ENCODE measurements at regions not wholly inside any gene's neighbourhood (a gene's known extent, or its start where the extent isn't known, plus 50 kb on each side); places are given as distances from the start of the nearest gene placed in this dataset.

- ChIA-PET POLR2A (no interaction called here), CTCF (no interaction called here)
- ATAC-seq (no peak), DNase-seq (no peak)
- no peaks in the 10 kb centered on the region for H3K4me1 ChIP-seq (ENCODE audit: control insufficient read depth in 2 of 2, insufficient read depth in 2 of 2, low read length in 2 of 2)
- Mint-ChIP-seq H3K36me3 (peaks cover 14 to 49% (median 36%) of the 10 kb centered on the region in 5 donors), H3K4me1 (peaks cover 0 to 19% (median 7%) of the 10 kb centered on the region in 7 donors), H3K9me3 (no peaks in the 10 kb centered on the region), H3K27ac (peak overlapping the region in 1 of 9 donors; percentile 7), H3K27me3 (no peaks in the 10 kb centered on the region), H3K4me3 (no peak overlapping the region)
- H3K27ac ChIP-seq (ENCODE audit: low read depth, low read length), result no peak overlapping the region
- H3K27me3 ChIP-seq (ENCODE audit: control insufficient read depth in 2 of 2, insufficient read depth in 2 of 2, low read length in 2 of 2), result no peaks in the 10 kb centered on the region
- H3K9me3 ChIP-seq (ENCODE audit: control insufficient read depth in 2 of 3, low read length in 3 of 3), result no peaks in the 10 kb centered on the region
- peaks cover 0 to 47% (median 0%) of the 10 kb centered on the region in 3 experiments for H3K36me3 ChIP-seq (ENCODE audit: control insufficient read depth in 2 of 3, insufficient read depth in 3 of 3, low read length in 3 of 3)
- no peak overlapping the region for H3K4me3 ChIP-seq (ENCODE audit: low read length)
- intact Hi-C loops (cut with micrococcal nuclease), result no loop called here
Observed at GRCh38 chr10:28120043-28120749, 121.3 kb upstream of the ODAD2 start.

- no peaks in the 10 kb centered on the region for H3K9me3 ChIP-seq (ENCODE audit: control insufficient read depth in 2 of 3, low read length in 3 of 3)
- no peaks in the 10 kb centered on the region for H3K4me1 ChIP-seq (ENCODE audit: control insufficient read depth in 2 of 2, insufficient read depth in 2 of 2, low read length in 2 of 2)
- CTCF ChIA-PET, result interaction anchor here (0.6 kb wide), 1 partner anchor 211 kb away, joined by 3 read pairs; no protein-coding TSS in a partner anchor
- intact Hi-C loops (cut with micrococcal nuclease), result no loop called here
- no peak overlapping the region for H3K4me3 Mint-ChIP-seq
- H3K36me3 ChIP-seq (ENCODE audit: control insufficient read depth in 2 of 3, insufficient read depth in 3 of 3, low read length in 3 of 3), result peaks cover 0 to 46% (median 0%) of the 10 kb centered on the region in 3 experiments
- ATAC-seq (no peak), DNase-seq (no peak)
- H3K27me3 ChIP-seq (ENCODE audit: control insufficient read depth in 2 of 2, insufficient read depth in 2 of 2, low read length in 2 of 2), result no peaks in the 10 kb centered on the region
- POLR2A ChIA-PET, result no interaction called here
- no peak overlapping the region for H3K4me3 ChIP-seq (ENCODE audit: low read length)
- H3K9me3 Mint-ChIP-seq, result no peaks in the 10 kb centered on the region
- no peak overlapping the region for H3K27ac ChIP-seq (ENCODE audit: low read depth, low read length)
- H3K27ac Mint-ChIP-seq, result peak overlapping the region in 1 of 9 donors; percentile 7
- H3K4me1 Mint-ChIP-seq, result peaks cover 0 to 19% (median 7%) of the 10 kb centered on the region in 7 donors
- peaks cover 12 to 49% (median 37%) of the 10 kb centered on the region in 5 donors for H3K36me3 Mint-ChIP-seq
- H3K27me3 Mint-ChIP-seq, result no peaks in the 10 kb centered on the region
Observed at GRCh38 chr10:28118985-28119628, 120.2 kb upstream of the ODAD2 start.

GRCh38 chr10:28113202-28113601 lies 114.3 kb upstream of the ODAD2 start:
- ATAC-seq (no peak), DNase-seq (no peak)
- Mint-ChIP-seq H3K4me3 (no peak overlapping the region), H3K27ac (no peak overlapping the region), H3K4me1 (peaks cover 0 to 6% (median 0%) of the 10 kb centered on the region in 7 donors), H3K27me3 (no peaks in the 10 kb centered on the region), H3K36me3 (peaks cover 0 to 32% (median 11%) of the 10 kb centered on the region in 5 donors), H3K9me3 (peaks cover 0 to 3% (median 0%) of the 10 kb centered on the region in 11 donors)
- Histone ChIP-seq H3K4me1 (ENCODE audit: control insufficient read depth in 2 of 2, insufficient read depth in 2 of 2, low read length in 2 of 2) (no peaks in the 10 kb centered on the region), H3K9me3 (ENCODE audit: control insufficient read depth in 2 of 3, low read length in 3 of 3) (no peaks in the 10 kb centered on the region), H3K4me3 (ENCODE audit: low read length) (no peak overlapping the region), H3K36me3 (ENCODE audit: control insufficient read depth in 2 of 3, insufficient read depth in 3 of 3, low read length in 3 of 3) (peaks cover 0 to 4% (median 0%) of the 10 kb centered on the region in 3 experiments), H3K27ac (ENCODE audit: low read depth, low read length) (no peak overlapping the region), H3K27me3 (ENCODE audit: control insufficient read depth in 2 of 2, insufficient read depth in 2 of 2, low read length in 2 of 2) (no peaks in the 10 kb centered on the region)
- ChIA-PET POLR2A (no interaction called here), CTCF (no interaction called here)
- intact Hi-C loops (cut with micrococcal nuclease), result no loop called here

GRCh38 chr10:28111712-28112111 lies 112.8 kb upstream of the ODAD2 start:
- Mint-ChIP-seq H3K4me3 (no peak overlapping the region), H3K4me1 (peaks cover 0 to 6% (median 0%) of the 10 kb centered on the region in 7 donors), H3K27me3 (no peaks in the 10 kb centered on the region), H3K27ac (peak overlapping the region in 1 of 9 donors; percentile 4), H3K9me3 (peaks cover 0 to 3% (median 0%) of the 10 kb centered on the region in 11 donors), H3K36me3 (peaks cover 0 to 44% (median 18%) of the 10 kb centered on the region in 5 donors)
- Histone ChIP-seq H3K4me1 (ENCODE audit: control insufficient read depth in 2 of 2, insufficient read depth in 2 of 2, low read length in 2 of 2) (no peaks in the 10 kb centered on the region), H3K27ac (ENCODE audit: low read depth, low read length) (no peak overlapping the region), H3K36me3 (ENCODE audit: control insufficient read depth in 2 of 3, insufficient read depth in 3 of 3, low read length in 3 of 3) (peaks cover 0 to 4% (median 0%) of the 10 kb centered on the region in 3 experiments), H3K4me3 (ENCODE audit: low read length) (no peak overlapping the region), H3K9me3 (ENCODE audit: control insufficient read depth in 2 of 3, low read length in 3 of 3) (no peaks in the 10 kb centered on the region), H3K27me3 (ENCODE audit: control insufficient read depth in 2 of 2, insufficient read depth in 2 of 2, low read length in 2 of 2) (no peaks in the 10 kb centered on the region)
- DNase-seq (no peak), ATAC-seq (no peak)
- CTCF ChIA-PET, result interaction anchor here (0.6 kb wide), 1 partner anchor 74 kb away, joined by 3 read pairs; no protein-coding TSS in a partner anchor
- POLR2A ChIA-PET, result no interaction called here
- intact Hi-C loops (cut with micrococcal nuclease), result no loop called here

- no peaks in the 10 kb centered on the region for H3K27me3 Mint-ChIP-seq
- no peak for DNase-seq
- peaks cover 0 to 5% (median 0%) of the 10 kb centered on the region in 11 donors for H3K9me3 Mint-ChIP-seq
- ATAC-seq, result no peak
- no peaks in the 10 kb centered on the region for H3K4me1 Mint-ChIP-seq
- no peaks in the 10 kb centered on the region for H3K27me3 ChIP-seq (ENCODE audit: control insufficient read depth in 2 of 2, insufficient read depth in 2 of 2, low read length in 2 of 2)
- H3K36me3 Mint-ChIP-seq, result peaks cover 0 to 55% (median 43%) of the 10 kb centered on the region in 5 donors
- ChIA-PET POLR2A (no interaction called here), CTCF (no interaction called here)
- H3K4me1 ChIP-seq (ENCODE audit: control insufficient read depth in 2 of 2, insufficient read depth in 2 of 2, low read length in 2 of 2), result no peaks in the 10 kb centered on the region
- no peak overlapping the region for H3K27ac ChIP-seq (ENCODE audit: low read depth, low read length)
- H3K9me3 ChIP-seq (ENCODE audit: control insufficient read depth in 2 of 3, low read length in 3 of 3), result no peaks in the 10 kb centered on the region
- no peak overlapping the region for H3K27ac Mint-ChIP-seq
- H3K4me3 Mint-ChIP-seq, result no peak overlapping the region
- intact Hi-C loops (cut with micrococcal nuclease), result no loop called here
- no peaks in the 10 kb centered on the region for H3K36me3 ChIP-seq (ENCODE audit: control insufficient read depth in 2 of 3, insufficient read depth in 3 of 3, low read length in 3 of 3)
- no peak overlapping the region for H3K4me3 ChIP-seq (ENCODE audit: low read length)
Observed at GRCh38 chr10:28105561-28105960, 106.7 kb upstream of the ODAD2 start.

GRCh38 chr10:28097633-28098032 lies 98.8 kb upstream of the ODAD2 start:
- no peaks in the 10 kb centered on the region for H3K4me1 ChIP-seq (ENCODE audit: control insufficient read depth in 2 of 2, insufficient read depth in 2 of 2, low read length in 2 of 2)
- intact Hi-C loops (cut with micrococcal nuclease), result no loop called here
- H3K4me1 Mint-ChIP-seq, result no peaks in the 10 kb centered on the region
- H3K27ac Mint-ChIP-seq, result no peak overlapping the region
- H3K27ac ChIP-seq (ENCODE audit: low read depth, low read length), result no peak overlapping the region
- ATAC-seq, result no peak
- no peaks in the 10 kb centered on the region for H3K9me3 ChIP-seq (ENCODE audit: control insufficient read depth in 2 of 3, low read length in 3 of 3)
- no peak overlapping the region for H3K4me3 ChIP-seq (ENCODE audit: low read length)
- H3K27me3 ChIP-seq (ENCODE audit: control insufficient read depth in 2 of 2, insufficient read depth in 2 of 2, low read length in 2 of 2), result no peaks in the 10 kb centered on the region
- no peak overlapping the region for H3K4me3 Mint-ChIP-seq
- ChIA-PET CTCF (no interaction called here), POLR2A (no interaction called here)
- H3K9me3 Mint-ChIP-seq, result no peaks in the 10 kb centered on the region
- H3K36me3 ChIP-seq (ENCODE audit: control insufficient read depth in 2 of 3, insufficient read depth in 3 of 3, low read length in 3 of 3), result no peaks in the 10 kb centered on the region
- peaks cover 0 to 16% (median 4%) of the 10 kb centered on the region in 5 donors for H3K36me3 Mint-ChIP-seq
- H3K27me3 Mint-ChIP-seq, result no peaks in the 10 kb centered on the region
- no peak for DNase-seq
